ENCODE measurements at regions not wholly inside any gene's neighbourhood (a gene's known extent, or its start where the extent isn't known, plus 50 kb on each side); places are given as distances from the start of the nearest gene placed in this dataset.
"Not testable (repeated sequence)": the region's sequence is repeated elsewhere in the genome, so short reads cannot be mapped to it uniquely, and the experiment has no call there.

- no peak for DNase-seq (ENCODE audit: low read depth)
Observed at GRCh38 chr13:91020461-91021034, 326.9 kb upstream of the MIR17HG start.

- DNase-seq (ENCODE audit: low read depth) = no peak
Observed at GRCh38 chr13:91024157-91024792, 323.2 kb upstream of the MIR17HG start.

GRCh38 chr13:91025442-91025841 is 322.0 kb upstream of the MIR17HG start:
- DNase-seq (ENCODE audit: low read depth) = no peak

GRCh38 chr13:91031508-91031907 is 316.0 kb upstream of the MIR17HG start:
- DNase-seq (ENCODE audit: low read depth) = no peak

- peak; percentile 16 for DNase-seq (ENCODE audit: low read depth)
Observed at GRCh38 chr13:91032104-91032503, 315.4 kb upstream of the MIR17HG start.

GRCh38 chr13:91036886-91037285 is 310.6 kb upstream of the MIR17HG start:
- peak; percentile 1 for DNase-seq (ENCODE audit: low read depth)

- DNase-seq (ENCODE audit: low read depth) = no peak
Observed at GRCh38 chr13:91042870-91043269, 304.6 kb upstream of the MIR17HG start.

GRCh38 chr13:91045351-91046034 is 302.0 kb upstream of the MIR17HG start:
- peak; percentile 18 for DNase-seq (ENCODE audit: low read depth)

GRCh38 chr13:91046715-91047327 is 300.7 kb upstream of the MIR17HG start:
- peak; percentile 5 for DNase-seq (ENCODE audit: low read depth)

- DNase-seq (ENCODE audit: low read depth) = no peak
Observed at GRCh38 chr13:91050970-91051369, 296.5 kb upstream of the MIR17HG start.

GRCh38 chr13:91052876-91053275 is 294.6 kb upstream of the MIR17HG start:
- DNase-seq (ENCODE audit: low read depth) = no peak

GRCh38 chr13:91053318-91054065 is 294.0 kb upstream of the MIR17HG start:
- DNase-seq (ENCODE audit: low read depth) = no peak

- no peak for DNase-seq (ENCODE audit: low read depth)
Observed at GRCh38 chr13:91054902-91055301, 292.6 kb upstream of the MIR17HG start.

GRCh38 chr13:91056746-91057145 is 290.7 kb upstream of the MIR17HG start:
- DNase-seq (ENCODE audit: low read depth) = no peak

- not testable (repeated sequence) for DNase-seq (ENCODE audit: low read depth)
Observed at GRCh38 chr13:91057507-91057906, 290.0 kb upstream of the MIR17HG start.

- DNase-seq (ENCODE audit: low read depth) = peak; percentile 51
Observed at GRCh38 chr13:91058066-91058465, 289.4 kb upstream of the MIR17HG start.

- DNase-seq (ENCODE audit: low read depth) = no peak
Observed at GRCh38 chr13:91058919-91059318, 288.6 kb upstream of the MIR17HG start.

GRCh38 chr13:91066745-91067144 is 280.7 kb upstream of the MIR17HG start:
- no peak for DNase-seq (ENCODE audit: low read depth)

- DNase-seq (ENCODE audit: low read depth) = no peak
Observed at GRCh38 chr13:91072486-91072885, 275.0 kb upstream of the MIR17HG start.

- DNase-seq (ENCODE audit: low read depth) = no peak
Observed at GRCh38 chr13:91074091-91074490, 273.4 kb upstream of the MIR17HG start.

GRCh38 chr13:91076830-91077229 is 270.7 kb upstream of the MIR17HG start:
- no peak for DNase-seq (ENCODE audit: low read depth)

GRCh38 chr13:91078093-91078679 is 269.3 kb upstream of the MIR17HG start:
- DNase-seq (ENCODE audit: low read depth) = peak; percentile 4

Measured in amniotic epithelial cell (primary cell).